Omental fat pad (tissue), 3 donors: ENCODE measurements at regions not wholly inside any gene's neighbourhood (a gene's known extent, or its start where the extent isn't known, plus 50 kb on each side); places are given as distances from the start of the nearest gene placed in this dataset.

Source experiments
- ATAC-seq: fragments of 150-250 bp; one replicate; pipeline ENCODE4 v1.9.1; 2016; ENCODE audit warnings: mild to moderate bottlenecking, moderate library complexity; ENCODE audit not compliant: low FRiP score
- DNase-seq: peaks from one replicate; pipeline ENCODE4 v3.0.0-alpha.2; 2019; ENCODE audit warnings: low spot score
- CTCF ChIP-seq, 3 donors: fragments of 450-650 bp; IDR thresholded peaks; one replicate each; pipeline ENCODE4 v1.5.1; 2016 to 2017; ENCODE audit warnings: antibody characterized with exemption in 3 of 3, mild to moderate bottlenecking in 3 of 3, moderate library complexity in 2 of 3

- no peak for TF ChIP-seq CTCF (IDR thresholded peaks at IDR 0.05)
- no peak for ATAC-seq
- DNase-seq, result no peak
Observed at GRCh38 chr2:198268519-198268918, 464.1 kb downstream of the PLCL1 start.

GRCh38 chr2:198259496-198259895, 455.1 kb downstream of the PLCL1 start:
- DNase-seq (no peak), ATAC-seq (no peak)
- no peak for TF ChIP-seq CTCF (IDR thresholded peaks at IDR 0.05)

- ATAC-seq (no peak), DNase-seq (no peak)
- TF ChIP-seq CTCF (IDR thresholded peaks at IDR 0.05), result no peak
Observed at GRCh38 chr2:198254536-198255090, 450.2 kb downstream of the PLCL1 start.

- no peak for ATAC-seq
- TF ChIP-seq CTCF (IDR thresholded peaks at IDR 0.05), result no peak
- no peak for DNase-seq
Observed at GRCh38 chr2:198253995-198254394, 449.6 kb downstream of the PLCL1 start.

- DNase-seq, result no peak
- no peak for ATAC-seq
- no peak for TF ChIP-seq CTCF (IDR thresholded peaks at IDR 0.05)
Observed at GRCh38 chr2:198252472-198252871, 448.1 kb downstream of the PLCL1 start.

GRCh38 chr2:198242093-198242492, 437.7 kb downstream of the PLCL1 start:
- TF ChIP-seq CTCF (IDR thresholded peaks at IDR 0.05), result no peak
- no peak for DNase-seq
- no peak for ATAC-seq

GRCh38 chr2:198238429-198238828, 434.0 kb downstream of the PLCL1 start:
- ATAC-seq (no peak), DNase-seq (no peak)
- TF ChIP-seq CTCF (IDR thresholded peaks at IDR 0.05), result no peak
